GM23248 (cell line): ENCODE measurements at regions not wholly inside any gene's neighbourhood (a gene's known extent, or its start where the extent isn't known, plus 50 kb on each side); places are given as distances from the start of the nearest gene placed in this dataset.

ENCODE experiments used
- DNase-seq: peaks from one replicate; pipeline ENCODE4 v3.0.0-alpha.2; 2015
- H2AFZ ChIP-seq: fragments of 200-600 bp; sonication (generic); 2 replicates; pipeline ENCODE4 v1.6.1; 2016; ENCODE audit warnings: antibody characterized with exemption
- H3F3A ChIP-seq: fragments of 200-600 bp; sonication (generic); 2 replicates; pipeline ENCODE4 v1.6.1; 2016; ENCODE audit warnings: mild to moderate bottlenecking, antibody characterized with exemption, mixed run types; ENCODE audit not compliant: insufficient read depth
- H3K27ac ChIP-seq: fragments of 200-600 bp; sonication (generic); 2 replicates; pipeline ENCODE4 v1.5.1; 2016; ENCODE audit warnings: mild to moderate bottlenecking
- H3K27me3 ChIP-seq: fragments of 200-600 bp; sonication (generic); replicated peaks from 2 replicates; pipeline ENCODE4 v1.6.1; 2016; ENCODE audit warnings: mild to moderate bottlenecking; ENCODE audit not compliant: insufficient read depth
- H3K36me3 ChIP-seq: fragments of 200-600 bp; sonication (generic); 2 replicates; pipeline ENCODE4 v1.6.1; 2016; ENCODE audit warnings: low read depth, mild to moderate bottlenecking
- H3K4me1 ChIP-seq: fragments of 200-600 bp; sonication (generic); 2 replicates; pipeline ENCODE4 v1.6.1; 2016; ENCODE audit warnings: mild to moderate bottlenecking; ENCODE audit not compliant: insufficient read depth
- H3K4me2 ChIP-seq: fragments of 200-600 bp; sonication (generic); one replicate; pipeline ENCODE4 v1.6.1; 2016; ENCODE audit warnings: mild to moderate bottlenecking; ENCODE audit not compliant: unreplicated experiment
- H3K4me3 ChIP-seq: fragments of 200-600 bp; sonication (generic); 2 replicates; pipeline ENCODE4 v1.5.1; 2016; ENCODE audit warnings: mild to moderate bottlenecking
- H3K79me2 ChIP-seq: fragments of 200-600 bp; sonication (generic); 2 replicates; pipeline ENCODE4 v1.6.1; 2016; ENCODE audit warnings: mild to moderate bottlenecking; ENCODE audit not compliant: insufficient read depth
- H3K9ac ChIP-seq: fragments of 200-600 bp; sonication (generic); 2 replicates; pipeline ENCODE4 v1.6.1; 2016; ENCODE audit warnings: mild to moderate bottlenecking
- H3K9me2 ChIP-seq: fragments of 200-600 bp; sonication (generic); 2 replicates; pipeline ENCODE4 v1.6.1; 2016; ENCODE audit warnings: mixed run types, mild to moderate bottlenecking, moderate library complexity; ENCODE audit not compliant: insufficient read depth
- H3K9me3 ChIP-seq: fragments of 200-600 bp; sonication (generic); one replicate; pipeline ENCODE4 v1.6.1; 2017; ENCODE audit warnings: low read depth
- H4K20me1 ChIP-seq: fragments of 200-600 bp; sonication (generic); 2 replicates; pipeline ENCODE4 v1.6.0; 2016; ENCODE audit not compliant: insufficient read depth
- EZH2 ChIP-seq: fragments of 200-600 bp; sonication (generic); IDR thresholded peaks from 2 replicates; pipeline ENCODE4 v1.6.1; 2018; ENCODE audit warnings: antibody characterized with exemption, mild to moderate bottlenecking; ENCODE audit not compliant: insufficient read depth, poor library complexity, severe bottlenecking
- EZH2phosphoT487 ChIP-seq: fragments of 200-600 bp; sonication (generic); IDR thresholded peaks from 2 replicates; pipeline ENCODE4 v1.6.1; 2018; ENCODE audit warnings: antibody characterized with exemption, moderate library complexity, mild to moderate bottlenecking, low read depth; ENCODE audit not compliant: insufficient read depth
- WGBS, 2 experiments: methylation state at CpG; one replicate each; pipeline ENCODE4 v1.1.6; 2015 to 2017; ENCODE audit warnings: low lambda C conversion rate in 2 of 2, low coverage in 1 of 2; ENCODE audit errors: missing lambda C conversion rate in 2 of 2; 5-methylcytosine and 5-hydroxymethylcytosine counted together
- in situ Hi-C: fragments of 300-500 bp; cut with MboI; formaldehyde crosslinking; loops from 2 replicates; pipeline ENCODE4 v1.15.0; 2020

GRCh38 chr19:32233885-32234284 is 111.5 kb upstream of the ZNF507 start:
- no peaks in the 10 kb centered on the region for H4K20me1 ChIP-seq
- H3K27me3 ChIP-seq, result no peaks in the 10 kb centered on the region
- H3K36me3 ChIP-seq, result no peaks in the 10 kb centered on the region
- in situ Hi-C loops, result loop anchor here (25.0 kb wide), 1 partner anchor 1547 kb away; no protein-coding TSS in a partner anchor
- H3K79me2 ChIP-seq, result no peaks in the 10 kb centered on the region
- no peak overlapping the region for H3K9ac ChIP-seq
- no peak overlapping the region for H3K4me3 ChIP-seq
- no peak overlapping the region for H3K27ac ChIP-seq
- no peaks in the 10 kb centered on the region for H3K4me1 ChIP-seq
- WGBS, 2 experiments, result 0 to 6% methylated on average over 4 of the region's 4 CpGs
- no peak overlapping the region for H2AFZ ChIP-seq
- H3K4me2 ChIP-seq, result no peak overlapping the region
- H3F3A ChIP-seq, result no peaks in the 10 kb centered on the region
- no peaks in the 10 kb centered on the region for H3K9me3 ChIP-seq
- no peaks in the 10 kb centered on the region for H3K9me2 ChIP-seq
- no peak for DNase-seq
- TF ChIP-seq EZH2phosphoT487 (no peak), EZH2 (no peak)

GRCh38 chr19:32234663-32235217 is 110.7 kb upstream of the ZNF507 start:
- Histone ChIP-seq H3K4me2 (no peak overlapping the region), H3F3A (no peaks in the 10 kb centered on the region), H3K9me2 (no peaks in the 10 kb centered on the region), H3K4me1 (no peaks in the 10 kb centered on the region), H2AFZ (no peak overlapping the region), H3K27ac (no peak overlapping the region), H4K20me1 (no peaks in the 10 kb centered on the region), H3K4me3 (no peak overlapping the region), H3K9me3 (no peaks in the 10 kb centered on the region), H3K9ac (no peak overlapping the region), H3K79me2 (no peaks in the 10 kb centered on the region), H3K27me3 (no peaks in the 10 kb centered on the region), H3K36me3 (no peaks in the 10 kb centered on the region)
- TF ChIP-seq EZH2, result no peak
- TF ChIP-seq EZH2phosphoT487, result no peak
- DNase-seq, result no peak
- in situ Hi-C loops, result loop anchor here (25.0 kb wide), 1 partner anchor 1547 kb away; no protein-coding TSS in a partner anchor
- 13 to 14% methylated on average over 3 of the region's 3 CpGs for WGBS, 2 experiments

GRCh38 chr19:32238076-32238475 is 107.3 kb upstream of the ZNF507 start:
- no peaks in the 10 kb centered on the region for H4K20me1 ChIP-seq
- no peaks in the 10 kb centered on the region for H3K27me3 ChIP-seq
- H3F3A ChIP-seq, result no peaks in the 10 kb centered on the region
- TF ChIP-seq EZH2 (no peak), EZH2phosphoT487 (no peak)
- no peak overlapping the region for H3K9ac ChIP-seq
- no peak overlapping the region for H3K4me2 ChIP-seq
- in situ Hi-C loops, result loop anchor here (25.0 kb wide), 1 partner anchor 1551 kb away; no protein-coding TSS in a partner anchor
- no peaks in the 10 kb centered on the region for H3K9me2 ChIP-seq
- no peak overlapping the region for H3K27ac ChIP-seq
- no peaks in the 10 kb centered on the region for H3K4me1 ChIP-seq
- H3K79me2 ChIP-seq, result no peaks in the 10 kb centered on the region
- H3K36me3 ChIP-seq, result no peaks in the 10 kb centered on the region
- no peak overlapping the region for H3K4me3 ChIP-seq
- WGBS, 2 experiments, result 0 to 8% methylated on average over 1 of the region's 1 CpG
- H2AFZ ChIP-seq, result no peak overlapping the region
- H3K9me3 ChIP-seq, result no peaks in the 10 kb centered on the region
- DNase-seq, result no peak

DNA sequence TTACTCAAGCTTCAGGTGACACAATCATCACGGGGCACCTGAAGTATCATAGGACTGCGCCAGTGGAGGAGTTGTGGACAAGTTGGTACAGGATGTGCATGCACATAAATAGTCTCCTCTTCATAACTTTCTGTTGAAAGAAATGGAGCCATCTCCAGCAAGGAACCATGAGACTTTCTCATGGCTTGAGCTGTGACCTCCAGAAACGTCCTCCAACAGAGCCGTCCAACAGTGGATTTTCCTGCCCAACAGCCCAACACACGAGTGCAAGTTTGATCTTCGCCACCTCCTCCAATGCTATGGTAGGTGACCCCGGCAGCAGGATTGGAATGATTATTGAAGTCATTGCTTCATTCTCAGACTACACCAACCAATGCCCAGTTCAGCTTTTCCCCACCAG is 105.1 kb upstream of the ZNF507 start:
- no peaks in the 10 kb centered on the region for H3K9me3 ChIP-seq
- no peak overlapping the region for H3K4me2 ChIP-seq
- H3K4me3 ChIP-seq, result no peak overlapping the region
- in situ Hi-C loops, result loop anchor here (25.0 kb wide), 1 partner anchor 1553 kb away; no protein-coding TSS in a partner anchor
- H3F3A ChIP-seq, result no peaks in the 10 kb centered on the region
- no peaks in the 10 kb centered on the region for H3K27me3 ChIP-seq
- no peaks in the 10 kb centered on the region for H4K20me1 ChIP-seq
- no peaks in the 10 kb centered on the region for H3K9me2 ChIP-seq
- WGBS, 2 experiments, result 66 to 67% methylated on average over 7 of the region's 7 CpGs
- H3K4me1 ChIP-seq, result no peaks in the 10 kb centered on the region
- no peaks in the 10 kb centered on the region for H3K36me3 ChIP-seq
- no peak overlapping the region for H3K27ac ChIP-seq
- no peak overlapping the region for H3K9ac ChIP-seq
- TF ChIP-seq EZH2phosphoT487, result no peak
- no peaks in the 10 kb centered on the region for H3K79me2 ChIP-seq
- DNase-seq, result no peak
- no peak overlapping the region for H2AFZ ChIP-seq
